HG03575 (cell line): ENCODE measurements at regions not wholly inside any gene's neighbourhood (a gene's known extent, or its start where the extent isn't known, plus 50 kb on each side); places are given as distances from the start of the nearest gene placed in this dataset.

Experiments
- ATAC-seq: cut with Tn5 transposase; IDR thresholded peaks from one replicate; pipeline ENCODE4 v1.9.1; 2021; ENCODE audit not compliant: unreplicated experiment, insufficient number of reproducible peaks, low FRiP score; ENCODE audit errors: extremely low read depth

DNA sequence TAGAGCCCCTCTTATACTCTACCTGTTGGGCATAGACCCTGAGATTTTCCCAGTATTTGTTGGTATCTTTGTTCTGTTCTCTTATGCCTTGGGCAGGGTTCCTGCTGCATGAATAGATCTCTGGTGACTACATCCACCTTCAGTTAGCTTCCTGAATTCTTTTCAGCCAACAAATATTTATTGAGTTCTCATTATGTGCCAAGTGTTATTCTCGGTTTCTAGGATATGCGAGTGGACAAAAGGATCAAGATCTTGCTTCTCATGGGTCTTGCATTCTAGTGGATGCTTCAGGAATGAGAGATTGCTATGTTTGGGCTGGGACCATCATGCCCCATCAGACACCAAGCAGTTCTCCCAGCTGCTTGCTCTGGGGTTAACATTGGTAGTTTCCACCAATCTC is 340.0 kb downstream of the METTL15 start:
- ATAC-seq: no peak

GRCh38 chr11:28447226-28447625 is 339.0 kb downstream of the METTL15 start:
- ATAC-seq: no peak

DNA sequence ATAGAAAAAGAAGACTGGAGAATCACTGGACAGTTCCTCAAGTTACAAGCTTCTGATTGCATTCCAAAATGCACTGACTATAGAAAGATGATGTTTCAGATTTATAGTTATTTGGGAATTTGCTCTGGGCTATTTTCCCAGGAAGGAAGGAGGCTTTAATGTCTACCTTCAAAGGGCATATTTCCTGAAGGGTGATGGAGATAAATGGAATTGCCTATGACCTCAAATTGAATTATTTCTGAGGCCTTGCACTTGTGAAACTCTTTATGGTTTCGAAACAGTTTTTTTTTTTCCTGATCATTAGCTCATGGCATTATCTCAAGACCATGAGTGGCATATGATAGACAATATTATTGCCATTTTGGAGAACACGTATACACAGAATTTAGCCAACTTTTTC is 333.9 kb downstream of the METTL15 start:
- ATAC-seq: no peak

DNA sequence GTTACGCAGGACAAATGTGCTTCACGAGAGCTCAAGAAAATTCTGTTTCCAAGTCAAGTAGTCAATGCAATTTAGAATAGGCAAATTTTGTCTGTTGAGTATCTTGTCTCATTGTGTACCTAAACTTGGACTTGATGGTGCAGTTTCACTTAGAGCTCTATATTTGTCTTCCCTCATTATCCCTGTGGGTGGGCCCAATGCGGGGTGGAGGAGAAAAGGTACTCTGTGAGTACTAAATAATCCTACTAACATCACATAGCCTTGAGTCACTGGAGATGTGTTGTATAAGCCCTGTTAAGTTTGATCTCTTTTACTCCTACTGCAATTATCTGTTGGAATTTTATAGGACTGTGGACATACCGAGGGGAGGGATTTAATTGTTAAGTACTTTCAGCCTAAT is 331.2 kb downstream of the METTL15 start:
- no peak for ATAC-seq

DNA sequence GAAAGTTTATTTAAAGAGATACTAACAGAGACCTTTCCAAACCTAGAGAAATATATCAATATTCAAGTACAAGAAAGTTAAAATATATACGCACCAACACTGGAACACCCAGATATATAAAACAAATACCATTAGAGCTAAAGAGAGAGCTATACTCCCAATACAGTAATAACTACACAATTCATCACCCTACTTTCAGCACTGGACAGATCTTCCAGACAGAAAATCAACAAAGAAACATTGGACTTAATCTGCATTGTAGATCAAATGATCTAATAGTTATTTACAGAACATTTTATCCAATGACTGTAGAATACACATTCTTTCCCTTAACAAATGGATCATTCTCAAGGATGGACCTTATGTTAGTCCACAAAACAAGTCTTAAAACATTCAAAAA is 311.9 kb downstream of the METTL15 start:
- no peak for ATAC-seq

- no peak for ATAC-seq
Measured at GRCh38 chr11:28417601-28418323, 309.6 kb downstream of the METTL15 start.

GRCh38 chr11:28412029-28412428 is 303.8 kb downstream of the METTL15 start:
- ATAC-seq: no peak

- ATAC-seq: no peak
Measured at GRCh38 chr11:28401446-28401845, 293.3 kb downstream of the METTL15 start.

- ATAC-seq: no peak
Measured at GRCh38 chr11:28400331-28401100, 292.3 kb downstream of the METTL15 start.

DNA sequence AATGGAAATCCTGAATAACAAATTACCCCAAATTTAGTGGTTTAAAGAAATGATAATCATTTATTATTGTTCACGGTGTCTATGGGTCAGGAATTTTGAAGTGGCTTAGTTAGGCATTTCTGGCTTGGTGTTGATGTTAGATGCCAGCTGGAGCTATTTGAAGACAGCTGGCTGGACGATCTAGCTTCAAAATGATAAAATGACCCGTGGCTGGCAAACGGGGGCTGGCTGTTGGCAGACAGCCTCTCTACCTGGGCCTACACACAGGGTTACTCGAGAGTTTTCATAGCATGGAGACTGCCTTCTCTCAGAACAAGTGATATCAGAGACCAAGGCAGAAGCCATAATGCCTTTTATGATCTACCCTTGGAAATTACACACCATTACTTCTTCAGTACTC is 285.2 kb downstream of the METTL15 start:
- no peak for ATAC-seq

- ATAC-seq: no peak
Measured at GRCh38 chr11:28384418-28384817, 276.2 kb downstream of the METTL15 start.

GRCh38 chr11:28383456-28383855 is 275.3 kb downstream of the METTL15 start:
- no peak for ATAC-seq
